VCaP (cell line): ENCODE measurements at regions not wholly inside any gene's neighbourhood (a gene's known extent, or its start where the extent isn't known, plus 50 kb on each side); places are given as distances from the start of the nearest gene placed in this dataset.
"Not testable (repeated sequence)": the region's sequence is repeated elsewhere in the genome, so short reads cannot be mapped to it uniquely, and the experiment has no call there.

Experiments
- H3K27ac ChIP-seq: fragments of 450-650 bp; 2 replicates; pipeline ENCODE4 v1.5.1; 2017
- TF ChIP-seq, protein P1 (sequence below): fragments of 450-650 bp; conservative IDR thresholded peaks from 2 replicates; pipeline ENCODE4 v1.5.1; 2017; ENCODE audit warnings: mild to moderate bottlenecking, moderate library complexity

DNA sequence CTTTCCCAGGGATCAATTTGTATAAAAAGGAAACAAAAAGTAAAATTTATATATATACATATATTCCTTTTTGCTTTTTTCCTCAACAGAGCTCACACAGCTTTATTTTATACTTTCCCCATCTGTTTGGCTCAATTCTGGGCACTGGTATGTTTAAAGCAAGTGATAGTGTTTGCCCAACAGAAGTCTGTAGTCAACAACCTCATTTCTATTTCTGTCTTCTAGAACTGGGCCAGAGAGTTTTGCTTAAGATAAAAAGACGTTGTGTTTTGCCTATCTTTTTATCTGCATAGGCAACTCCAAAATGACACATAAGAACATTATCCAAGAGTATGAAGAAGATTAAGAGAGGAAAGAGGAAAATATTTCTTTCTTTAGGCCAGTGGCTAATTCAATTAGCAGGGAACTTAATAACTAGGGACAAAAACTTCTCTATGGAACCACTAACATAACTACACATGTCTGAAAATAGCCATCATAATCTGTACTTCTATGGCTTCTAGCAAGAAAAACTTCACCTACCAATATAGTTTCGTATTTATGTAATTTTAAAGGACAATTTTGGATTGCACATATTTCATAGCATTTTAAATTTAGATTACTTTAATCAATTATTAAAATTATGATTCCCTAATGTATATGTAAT, 1300.5 kb downstream of the ARAP2 start:
- no peak overlapping the region for H3K27ac ChIP-seq
- TF ChIP-seq, protein P1, sequence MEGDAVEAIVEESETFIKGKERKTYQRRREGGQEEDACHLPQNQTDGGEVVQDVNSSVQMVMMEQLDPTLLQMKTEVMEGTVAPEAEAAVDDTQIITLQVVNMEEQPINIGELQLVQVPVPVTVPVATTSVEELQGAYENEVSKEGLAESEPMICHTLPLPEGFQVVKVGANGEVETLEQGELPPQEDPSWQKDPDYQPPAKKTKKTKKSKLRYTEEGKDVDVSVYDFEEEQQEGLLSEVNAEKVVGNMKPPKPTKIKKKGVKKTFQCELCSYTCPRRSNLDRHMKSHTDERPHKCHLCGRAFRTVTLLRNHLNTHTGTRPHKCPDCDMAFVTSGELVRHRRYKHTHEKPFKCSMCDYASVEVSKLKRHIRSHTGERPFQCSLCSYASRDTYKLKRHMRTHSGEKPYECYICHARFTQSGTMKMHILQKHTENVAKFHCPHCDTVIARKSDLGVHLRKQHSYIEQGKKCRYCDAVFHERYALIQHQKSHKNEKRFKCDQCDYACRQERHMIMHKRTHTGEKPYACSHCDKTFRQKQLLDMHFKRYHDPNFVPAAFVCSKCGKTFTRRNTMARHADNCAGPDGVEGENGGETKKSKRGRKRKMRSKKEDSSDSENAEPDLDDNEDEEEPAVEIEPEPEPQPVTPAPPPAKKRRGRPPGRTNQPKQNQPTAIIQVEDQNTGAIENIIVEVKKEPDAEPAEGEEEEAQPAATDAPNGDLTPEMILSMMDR = no peak

DNA sequence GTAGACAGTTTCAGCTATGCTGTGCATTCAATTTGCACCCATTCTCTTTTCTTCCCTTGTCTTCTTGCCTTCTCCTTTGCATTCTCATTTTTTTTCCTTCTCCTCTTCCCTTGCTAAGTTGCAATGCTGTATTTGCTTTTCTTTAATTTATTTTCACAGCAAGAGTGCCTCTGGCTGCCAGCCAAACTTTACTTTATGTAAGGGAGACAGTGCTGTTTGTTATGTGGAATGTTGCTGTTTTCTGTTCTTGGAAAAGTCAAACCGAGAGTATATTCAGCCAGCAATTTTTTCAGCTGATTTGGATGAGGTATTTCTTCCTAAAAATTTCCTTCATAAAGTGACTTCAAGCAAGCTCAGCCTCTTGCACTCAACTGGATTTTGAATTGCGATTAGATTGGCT, 1293.4 kb downstream of the ARAP2 start:
- no peak overlapping the region for H3K27ac ChIP-seq
- TF ChIP-seq, protein P1 = no peak

GRCh38 chr4:34953145-34953799, 1291.0 kb downstream of the ARAP2 start:
- TF ChIP-seq, protein P1 = peak; percentile 88
- no peak overlapping the region for H3K27ac ChIP-seq

GRCh38 chr4:34964613-34965012, 1279.7 kb downstream of the ARAP2 start:
- TF ChIP-seq, protein P1 = no peak
- H3K27ac ChIP-seq = no peak overlapping the region

DNA sequence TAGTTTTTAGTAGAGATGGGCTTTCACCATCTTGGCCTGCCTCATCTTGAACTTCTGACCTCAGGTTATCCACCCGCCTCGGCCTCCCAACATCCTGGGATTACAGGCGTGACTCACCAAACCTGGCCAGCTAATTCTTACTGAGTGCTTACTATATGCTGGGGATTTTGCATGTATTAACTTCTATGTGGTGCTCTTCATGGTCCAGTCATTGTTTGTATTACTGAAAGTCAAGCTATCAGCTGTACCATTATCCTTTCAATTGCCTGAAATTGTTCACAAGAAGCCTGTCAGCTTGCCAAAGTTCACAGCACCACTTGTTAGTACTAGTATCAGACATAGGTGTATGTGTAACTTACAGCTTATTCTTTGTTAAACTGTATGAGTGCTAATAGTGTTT, 1272.1 kb downstream of the ARAP2 start:
- TF ChIP-seq, protein P1 = no peak
- no peak overlapping the region for H3K27ac ChIP-seq

- TF ChIP-seq, protein P1 = 0 out of 2 replicates have a peak, but pooled peaks have one; percentile 10
- no peak overlapping the region for H3K27ac ChIP-seq
Observed at GRCh38 chr4:34973650-34974312, 1270.5 kb downstream of the ARAP2 start.

GRCh38 chr4:34974313-34974680, 1270.0 kb downstream of the ARAP2 start:
- no peak overlapping the region for H3K27ac ChIP-seq
- TF ChIP-seq, protein P1 = 0 out of 2 replicates have a peak, but pooled peaks have one; percentile 1

DNA sequence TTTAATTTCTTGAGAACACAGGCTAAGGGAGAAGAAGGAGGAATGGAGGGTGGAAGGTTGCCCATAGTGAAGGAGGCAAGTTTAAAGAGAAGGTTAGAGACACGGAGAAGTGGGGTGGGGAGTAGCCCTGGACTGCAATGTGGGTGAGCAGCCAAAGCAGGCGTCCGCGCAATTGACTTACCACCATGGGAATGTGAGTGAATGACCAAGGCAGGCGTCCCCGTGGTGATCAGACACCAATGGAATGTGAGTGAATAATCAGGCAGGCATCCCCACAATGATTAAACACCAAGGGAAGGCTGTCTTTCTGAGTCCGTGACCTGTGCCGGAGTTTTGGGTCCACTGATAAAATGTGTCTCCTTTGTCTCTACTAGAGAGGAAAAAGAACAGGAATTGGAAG, 1223.1 kb downstream of the ARAP2 start:
- not testable (repeated sequence) for H3K27ac ChIP-seq
